GM12878 (cell line): ENCODE measurements at regions not wholly inside any gene's neighbourhood (a gene's known extent, or its start where the extent isn't known, plus 50 kb on each side); places are given as distances from the start of the nearest gene placed in this dataset.

Experiments
- CTCF ChIP-seq, 3 experiments: IDR thresholded peaks in 2 of 3; conservative IDR thresholded peaks in 1 of 3; 2 replicates each; pipeline ENCODE4 v1.5.1; 2011; ENCODE audit warnings: low read depth in 3 of 3, low read length in 3 of 3, mild to moderate bottlenecking in 3 of 3, control low read depth in 2 of 3, moderate library complexity in 2 of 3, inconsistent platforms in 1 of 3, mixed read lengths in 1 of 3; ENCODE audit not compliant: control insufficient read depth in 2 of 3, insufficient read depth in 1 of 3; ENCODE audit errors: extremely low read depth in 1 of 3
- EZH2 ChIP-seq: IDR thresholded peaks from 2 replicates; pipeline ENCODE4 v1.6.1; 2012; ENCODE audit warnings: low read depth, mild to moderate bottlenecking, control low read depth, inconsistent platforms, low read length, borderline replicate concordance; ENCODE audit not compliant: control insufficient read depth
- NR2C2 ChIP-seq: IDR thresholded peaks from 2 replicates; pipeline ENCODE4 v1.6.1; 2011; ENCODE audit warnings: borderline replicate concordance, low read depth; ENCODE audit not compliant: control insufficient read depth, insufficient read length
- POLR2A ChIP-seq: IDR thresholded peaks from 2 replicates; pipeline ENCODE4 v1.6.1; 2011; ENCODE audit warnings: low read depth, mild to moderate bottlenecking, low read length
- POLR2AphosphoS5 ChIP-seq: IDR thresholded peaks from 2 replicates; pipeline ENCODE4 v1.6.1; 2011; ENCODE audit warnings: mild to moderate bottlenecking, low read length, inconsistent platforms
- SIX5 ChIP-seq: IDR thresholded peaks from 2 replicates; pipeline ENCODE4 v1.6.1; 2011; ENCODE audit warnings: mild to moderate bottlenecking, low read depth, low read length, moderate library complexity; ENCODE audit not compliant: severe bottlenecking
- SMC3 ChIP-seq: IDR thresholded peaks from 2 replicates; pipeline ENCODE4 v1.6.1; 2011; ENCODE audit warnings: low read length, improper control_type of control experiment, borderline replicate concordance
- USF1 ChIP-seq: IDR thresholded peaks from 2 replicates; pipeline ENCODE4 v1.6.1; 2011; ENCODE audit warnings: borderline replicate concordance, low read depth, mild to moderate bottlenecking, moderate library complexity, mixed read lengths, low read length; ENCODE audit not compliant: insufficient read depth; ENCODE audit errors: extremely low read length
- YBX1 ChIP-seq: fragments of 450-650 bp; IDR thresholded peaks from 2 replicates; pipeline ENCODE4 v1.6.1; 2016; ENCODE audit warnings: antibody characterized with exemption
- TF ChIP-seq, protein P1 (sequence below): IDR thresholded peaks from 2 replicates; pipeline ENCODE4 v1.6.1; 2012; ENCODE audit warnings: low read depth, low read length, improper control_type of control experiment

DNA sequence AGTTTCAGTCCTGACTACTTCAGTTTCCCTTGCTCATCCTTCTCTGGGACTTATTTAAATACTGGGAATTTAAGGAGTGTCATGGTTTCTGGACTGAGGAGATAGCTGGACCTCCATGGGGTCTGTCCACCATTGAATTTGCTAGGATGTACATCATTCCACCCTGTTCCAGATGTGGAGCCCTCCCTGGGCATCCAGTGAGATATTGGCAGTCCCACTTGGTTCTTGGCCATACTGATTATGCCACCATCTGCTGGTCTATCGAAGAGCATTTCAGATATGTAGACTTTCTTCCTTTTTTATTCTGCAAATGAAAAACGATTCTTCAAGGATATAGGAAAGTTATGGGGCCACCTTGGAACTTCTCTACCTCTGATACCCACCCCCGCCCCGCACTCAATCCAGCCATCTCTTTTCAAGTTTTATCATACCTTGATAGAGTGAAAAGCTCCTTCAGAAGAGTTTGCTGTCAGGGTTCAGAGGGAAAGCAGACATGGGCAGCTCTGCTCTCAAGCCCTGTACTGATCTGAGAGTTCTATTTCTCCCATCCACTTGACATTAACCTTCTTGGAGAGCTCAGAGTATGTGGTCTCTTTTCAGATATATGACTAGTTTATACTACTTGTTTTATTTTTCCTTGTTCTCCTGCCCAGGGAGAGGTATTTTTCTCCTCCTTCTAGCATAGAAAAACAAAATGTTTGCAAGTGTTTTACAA, 490.7 kb upstream of the SGCD start:
- TF ChIP-seq, protein P1, sequence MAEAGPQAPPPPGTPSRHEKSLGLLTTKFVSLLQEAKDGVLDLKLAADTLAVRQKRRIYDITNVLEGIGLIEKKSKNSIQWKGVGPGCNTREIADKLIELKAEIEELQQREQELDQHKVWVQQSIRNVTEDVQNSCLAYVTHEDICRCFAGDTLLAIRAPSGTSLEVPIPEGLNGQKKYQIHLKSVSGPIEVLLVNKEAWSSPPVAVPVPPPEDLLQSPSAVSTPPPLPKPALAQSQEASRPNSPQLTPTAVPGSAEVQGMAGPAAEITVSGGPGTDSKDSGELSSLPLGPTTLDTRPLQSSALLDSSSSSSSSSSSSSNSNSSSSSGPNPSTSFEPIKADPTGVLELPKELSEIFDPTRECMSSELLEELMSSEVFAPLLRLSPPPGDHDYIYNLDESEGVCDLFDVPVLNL: no peak
- TF ChIP-seq NR2C2 (no peak), EZH2 (no peak), USF1 (no peak), SMC3 (no peak), POLR2AphosphoS5 (no peak), POLR2A (no peak), CTCF (IDR thresholded peaks at IDR 0.05 in 2 of 3, conservative IDR thresholded peaks at IDR 0.05 in 1 of 3; ENCODE audit: control insufficient read depth in 2 of 3, extremely low read depth in 1 of 3, insufficient read depth in 1 of 3, low read depth in 3 of 3, low read length in 3 of 3) (no peak), YBX1 (no peak), SIX5 (no peak)
